Activated T-cell treated with anti-CD3 and anti-CD28 coated beads, Interleukin-2, amount 50 U/mL, for 48 hours (primary cell): ENCODE measurements at regions not wholly inside any gene's neighbourhood (a gene's known extent, or its start where the extent isn't known, plus 50 kb on each side); places are given as distances from the start of the nearest gene placed in this dataset.
"Not testable (repeated sequence)": the region's sequence is repeated elsewhere in the genome, so short reads cannot be mapped to it uniquely, and the experiment has no call there.

ENCODE experiments used
- DNase-seq, 2 experiments: peaks; one replicate each; pipeline ENCODE4 v3.0.0-alpha.2; 2020

- DNase-seq, result no peak
These were observed 244.2 kb upstream of the ACVR2A start for GRCh38 chr2:147600646-147601045.

GRCh38 chr2:147600223-147600622 lies 244.6 kb upstream of the ACVR2A start:
- no peak for DNase-seq

- DNase-seq, result no peak
These were observed 249.6 kb upstream of the ACVR2A start for GRCh38 chr2:147595200-147595599.

GRCh38 chr2:147594038-147594437 lies 250.8 kb upstream of the ACVR2A start:
- no peak for DNase-seq

GRCh38 chr2:147592784-147593183 lies 252.0 kb upstream of the ACVR2A start:
- DNase-seq, result not testable (repeated sequence)

- no peak for DNase-seq
These were observed 255.7 kb upstream of the ACVR2A start for GRCh38 chr2:147589127-147589526.

- DNase-seq, result no peak
These were observed 256.6 kb upstream of the ACVR2A start for GRCh38 chr2:147588191-147588590.

GRCh38 chr2:147578529-147578928 lies 266.3 kb upstream of the ACVR2A start:
- DNase-seq, result no peak

- no peak for DNase-seq
These were observed 266.8 kb upstream of the ACVR2A start for GRCh38 chr2:147577998-147578380.

- no peak for DNase-seq
These were observed 267.4 kb upstream of the ACVR2A start for GRCh38 chr2:147577323-147577997.

GRCh38 chr2:147575106-147575505 lies 269.7 kb upstream of the ACVR2A start:
- DNase-seq, result no peak

- DNase-seq, result no peak
These were observed 272.2 kb upstream of the ACVR2A start for GRCh38 chr2:147572622-147573021.

- DNase-seq, result no peak
These were observed 275.4 kb upstream of the ACVR2A start for GRCh38 chr2:147569426-147569825.

- DNase-seq, result no peak
These were observed 276.7 kb upstream of the ACVR2A start for GRCh38 chr2:147568109-147568508.

- no peak for DNase-seq
These were observed 277.7 kb upstream of the ACVR2A start for GRCh38 chr2:147567136-147567535.

- no peak for DNase-seq
These were observed 283.9 kb upstream of the ACVR2A start for GRCh38 chr2:147560810-147561535.

- DNase-seq, result no peak
These were observed 285.6 kb upstream of the ACVR2A start for GRCh38 chr2:147559070-147559725.

GRCh38 chr2:147558620-147559019 lies 286.2 kb upstream of the ACVR2A start:
- DNase-seq, result no peak

GRCh38 chr2:147554521-147555107 lies 290.2 kb upstream of the ACVR2A start:
- no peak for DNase-seq

- no peak for DNase-seq
These were observed 291.0 kb upstream of the ACVR2A start for GRCh38 chr2:147553775-147554271.

GRCh38 chr2:147550995-147551731 lies 293.7 kb upstream of the ACVR2A start:
- DNase-seq, result no peak

- DNase-seq, result no peak
These were observed 295.8 kb upstream of the ACVR2A start for GRCh38 chr2:147549054-147549453.

GRCh38 chr2:147548451-147548850 lies 296.4 kb upstream of the ACVR2A start:
- DNase-seq, result no peak
